ENCODE measurements at regions not wholly inside any gene's neighbourhood (a gene's known extent, or its start where the extent isn't known, plus 50 kb on each side); places are given as distances from the start of the nearest gene placed in this dataset.

- DNase-seq = no peak
Measured at GRCh38 chr4:136355970-136356369, 1176.3 kb downstream of the PCDH18 start.

- DNase-seq = no peak
Measured at GRCh38 chr4:136343340-136343739, 1189.0 kb downstream of the PCDH18 start.

DNA sequence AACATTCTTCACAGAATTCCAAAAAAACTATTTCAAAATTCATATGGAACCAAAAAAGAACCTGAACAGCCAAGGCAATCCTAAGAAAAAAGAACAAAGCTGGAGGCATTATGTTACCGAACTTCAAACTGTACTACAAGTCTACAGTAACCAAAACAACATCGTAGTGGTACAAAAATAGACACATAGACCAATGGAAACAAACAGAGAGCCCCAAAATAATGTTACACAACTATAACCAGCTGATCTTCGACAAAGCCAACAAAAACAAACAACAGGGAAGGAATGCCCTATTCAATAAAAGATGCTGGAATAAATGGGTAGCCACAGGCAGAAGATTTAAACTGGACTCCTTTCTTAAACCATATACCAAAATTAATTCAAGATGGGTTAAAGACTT is 1189.6 kb downstream of the PCDH18 start:
- no peak for DNase-seq

- peak; percentile 41 for DNase-seq
Measured at GRCh38 chr4:136337216-136337615, 1195.1 kb downstream of the PCDH18 start.

GRCh38 chr4:136336479-136336878 is 1195.8 kb downstream of the PCDH18 start:
- DNase-seq = peak; percentile 32

DNA sequence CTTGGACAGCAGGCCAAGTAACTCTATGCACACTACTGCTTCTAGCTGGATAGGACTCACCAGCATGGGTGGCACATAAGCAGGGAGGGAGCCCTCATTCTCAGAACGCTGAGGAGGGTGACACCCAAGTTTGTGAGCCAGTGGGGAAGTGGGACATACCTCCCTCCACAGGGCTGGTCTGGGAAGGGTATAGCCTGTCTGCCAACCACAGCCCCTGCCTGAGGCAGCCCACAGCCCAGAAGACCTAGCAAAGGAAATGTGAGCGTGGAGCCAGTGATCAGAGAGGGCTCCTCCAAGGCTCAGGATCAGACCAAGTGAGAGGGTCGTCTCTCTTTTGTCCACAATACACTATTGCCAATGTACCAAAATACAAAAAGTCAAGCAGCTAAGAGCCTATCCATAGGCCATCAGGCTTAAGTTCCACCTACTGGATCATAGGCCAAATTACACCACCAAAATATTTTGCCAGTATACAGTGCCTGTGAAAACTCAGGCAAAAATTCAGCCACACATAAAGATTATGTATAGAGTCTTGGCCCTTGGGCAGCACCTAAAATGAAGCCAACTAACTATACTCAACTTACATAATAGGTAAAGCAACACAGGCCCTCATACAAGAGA is 1203.1 kb downstream of the PCDH18 start:
- DNase-seq = peak; percentile 34

- no peak for DNase-seq
Measured at GRCh38 chr4:136328131-136328530, 1204.2 kb downstream of the PCDH18 start.

DNA sequence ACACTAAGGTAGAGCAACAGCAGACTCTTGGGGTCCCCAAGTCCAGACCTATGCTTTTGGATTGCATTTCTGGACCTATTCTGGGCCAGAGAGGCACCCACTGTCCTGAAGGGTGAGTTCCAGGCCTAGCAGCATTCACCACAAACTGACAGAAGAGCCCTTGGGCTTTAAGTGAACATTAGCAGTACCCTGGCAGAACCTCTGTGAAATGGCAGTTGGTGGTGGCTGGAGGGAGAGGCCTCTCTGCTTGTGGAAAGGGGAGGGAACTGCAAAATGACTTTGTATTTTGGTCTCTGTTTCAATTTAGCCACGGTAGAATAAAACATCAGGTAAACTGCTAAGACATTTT is 1211.9 kb downstream of the PCDH18 start:
- no peak for DNase-seq

DNA sequence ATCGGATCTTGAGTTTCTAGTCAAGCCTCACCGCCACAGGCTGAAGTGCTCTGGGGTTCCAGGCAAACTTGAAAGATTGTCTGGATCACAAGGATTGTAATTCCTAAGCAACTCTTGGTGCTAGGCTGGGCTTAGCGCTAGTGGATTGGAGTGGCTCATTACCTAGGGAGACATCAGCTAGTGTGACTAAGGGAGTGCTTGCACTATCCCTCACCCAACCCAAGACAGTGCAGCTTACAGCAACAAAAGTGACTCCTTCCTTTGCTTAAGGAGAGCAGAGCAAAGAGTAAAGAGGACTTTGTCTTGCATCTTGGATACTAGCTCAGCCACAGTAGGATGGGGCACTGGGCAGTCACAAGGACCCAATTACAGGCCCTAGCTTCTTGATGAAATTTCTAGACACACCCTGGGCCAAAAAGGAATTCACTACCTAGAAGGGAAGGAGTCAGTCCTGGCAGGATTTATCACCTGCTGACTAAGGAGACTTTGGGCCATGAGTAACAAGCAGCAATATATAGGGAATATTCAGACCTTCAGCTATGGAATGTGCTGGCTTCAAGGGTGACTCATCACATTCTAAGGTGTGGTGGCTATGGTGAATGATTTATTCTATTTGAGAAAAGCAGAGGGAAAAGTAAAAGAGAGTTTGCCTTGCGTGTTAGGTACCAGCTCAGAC is 1212.4 kb downstream of the PCDH18 start:
- peak; percentile 66 for DNase-seq

DNA sequence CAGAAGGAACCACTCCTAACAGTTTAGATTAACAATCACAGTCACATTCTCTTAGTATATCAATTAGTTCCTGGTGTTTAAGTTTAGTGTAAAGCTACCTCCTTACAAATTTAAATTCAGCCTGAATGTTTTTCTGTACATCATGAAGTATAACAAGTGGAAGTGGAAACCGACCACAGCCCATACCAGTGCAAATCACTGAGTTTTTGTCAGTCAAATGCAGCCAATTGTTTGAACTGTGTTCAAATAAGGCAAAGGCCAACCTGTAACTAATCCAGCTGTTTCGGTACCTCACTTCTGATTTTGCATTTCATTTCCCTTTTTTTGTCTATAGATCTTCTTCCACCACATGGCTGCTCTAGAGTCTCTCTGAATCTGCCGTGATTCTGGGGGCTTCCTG is 1215.3 kb downstream of the PCDH18 start:
- no peak for DNase-seq

GRCh38 chr4:136314686-136315085 is 1217.6 kb downstream of the PCDH18 start:
- no peak for DNase-seq

DNA sequence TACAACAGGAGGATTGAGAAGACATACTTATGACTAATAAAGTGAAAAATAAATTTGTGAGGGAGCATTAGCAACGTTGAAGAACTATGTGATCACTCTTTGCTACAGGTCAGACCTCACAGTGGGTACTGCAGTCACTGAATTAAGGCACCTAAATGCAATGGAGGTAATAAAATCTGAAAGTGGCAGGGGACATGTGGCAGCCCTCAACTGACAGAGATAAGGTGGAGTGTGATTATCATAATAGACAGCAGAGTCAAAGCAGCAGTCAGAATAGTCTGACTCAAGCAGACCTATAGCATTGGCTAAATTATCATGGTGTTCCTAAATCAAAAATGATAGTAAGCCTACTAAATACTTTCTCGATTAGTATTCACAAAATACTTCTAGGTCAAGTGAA is 1220.5 kb downstream of the PCDH18 start:
- DNase-seq = no peak

DNA sequence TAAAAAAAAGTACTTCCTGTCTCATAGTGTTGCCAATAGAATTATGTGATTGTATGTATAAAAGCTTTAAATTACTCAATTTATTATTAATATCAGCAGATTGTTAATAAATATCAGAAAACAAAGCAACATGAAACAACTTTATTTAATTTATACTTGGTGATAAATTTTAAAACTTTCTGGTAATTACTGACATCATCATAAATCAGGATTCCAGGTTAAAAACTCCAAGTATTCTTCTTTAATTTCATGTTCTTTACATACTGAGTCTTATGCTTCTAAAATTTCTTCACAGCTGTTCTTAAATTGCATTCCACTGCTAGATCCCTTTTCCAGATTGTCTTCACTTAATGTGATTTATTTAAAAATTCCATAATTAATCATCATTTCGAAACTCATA is 1224.5 kb downstream of the PCDH18 start:
- DNase-seq = no peak

GRCh38 chr4:136306361-136306760 is 1225.9 kb downstream of the PCDH18 start:
- no peak for DNase-seq

DNA sequence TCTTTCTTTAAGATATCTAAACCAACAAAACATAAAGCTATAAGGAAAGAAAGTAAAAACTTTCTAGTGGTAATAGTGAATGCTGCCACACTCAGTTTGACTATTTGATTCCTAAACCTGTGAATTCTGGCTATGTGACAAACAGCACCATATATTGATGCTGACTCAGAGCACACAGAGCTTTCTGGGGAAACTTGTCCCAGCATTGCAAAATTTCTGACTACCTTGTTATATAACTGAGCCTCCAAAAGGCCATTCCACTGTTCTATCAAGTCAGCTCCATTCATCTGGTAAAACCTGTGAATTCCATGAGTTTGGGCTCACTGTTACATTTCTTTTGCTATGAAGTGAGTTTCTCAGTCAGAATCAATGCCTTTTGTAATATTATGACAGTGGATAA is 1229.7 kb downstream of the PCDH18 start:
- no peak for DNase-seq

GRCh38 chr4:136301749-136302495 is 1230.4 kb downstream of the PCDH18 start:
- no peak for DNase-seq

GRCh38 chr4:136283977-136284376 is 1248.3 kb downstream of the PCDH18 start:
- DNase-seq = no peak

DNA sequence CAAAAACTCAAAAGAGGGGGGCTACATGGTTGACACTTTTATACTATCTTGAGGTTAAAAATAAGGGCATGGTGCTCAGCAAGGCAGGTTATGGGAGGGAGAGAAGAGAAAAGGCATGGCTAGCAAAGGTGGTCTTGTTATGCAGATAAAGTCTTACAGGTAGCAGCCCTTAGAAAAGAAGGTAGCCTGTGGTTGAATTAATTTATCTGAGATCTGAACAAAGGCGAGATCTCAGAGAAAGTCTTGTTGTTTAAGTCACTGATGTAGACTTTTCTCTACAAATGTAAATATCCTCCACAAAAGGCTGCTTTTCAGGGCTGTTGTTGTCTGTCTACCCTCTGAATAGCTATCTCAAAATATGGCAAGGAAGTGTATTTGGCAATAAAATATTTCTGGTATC is 1250.4 kb downstream of the PCDH18 start:
- no peak for DNase-seq

DNA sequence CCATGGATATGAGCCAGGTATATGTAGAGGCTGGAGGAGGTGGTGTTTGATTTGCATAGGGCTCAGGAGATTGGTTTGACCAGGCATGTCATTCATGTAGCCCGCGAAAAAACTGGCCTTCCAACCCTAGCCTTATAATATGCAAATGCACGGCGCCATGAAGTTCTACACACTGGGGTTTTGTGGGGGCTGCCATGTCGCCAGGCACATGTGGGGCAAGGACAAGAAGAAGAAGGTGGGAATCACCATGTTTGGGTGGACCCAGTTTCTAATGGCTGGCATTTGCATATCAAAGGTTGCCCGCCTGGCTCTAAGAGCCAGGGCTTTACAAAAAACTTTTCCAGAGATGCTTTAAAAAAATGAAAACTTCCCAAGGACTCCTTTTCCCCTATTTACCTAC is 1251.0 kb downstream of the PCDH18 start:
- DNase-seq = no peak

DNA sequence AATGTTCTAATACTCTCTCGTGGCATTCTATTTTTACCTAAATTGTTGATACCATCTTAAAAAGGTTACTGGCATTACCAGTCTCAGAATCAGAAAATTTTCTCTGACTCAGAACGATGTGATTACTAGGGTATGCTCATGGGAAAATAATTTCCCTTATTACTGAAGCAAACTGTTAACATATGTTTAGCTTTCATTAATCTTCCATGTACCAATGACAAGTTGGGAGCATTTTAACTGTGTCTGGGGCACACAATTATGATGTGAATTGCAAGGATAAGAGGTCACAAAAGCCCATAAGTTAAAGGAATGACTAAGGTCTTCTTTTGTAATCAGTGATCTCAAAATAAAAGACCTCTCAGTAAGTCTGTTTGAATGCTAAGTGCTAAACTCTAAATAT is 1254.6 kb downstream of the PCDH18 start:
- DNase-seq = no peak

GRCh38 chr4:136246876-136247275 is 1285.4 kb downstream of the PCDH18 start:
- DNase-seq = no peak

- no peak for DNase-seq
Measured at GRCh38 chr4:136241221-136241986, 1290.9 kb downstream of the PCDH18 start.

DNA sequence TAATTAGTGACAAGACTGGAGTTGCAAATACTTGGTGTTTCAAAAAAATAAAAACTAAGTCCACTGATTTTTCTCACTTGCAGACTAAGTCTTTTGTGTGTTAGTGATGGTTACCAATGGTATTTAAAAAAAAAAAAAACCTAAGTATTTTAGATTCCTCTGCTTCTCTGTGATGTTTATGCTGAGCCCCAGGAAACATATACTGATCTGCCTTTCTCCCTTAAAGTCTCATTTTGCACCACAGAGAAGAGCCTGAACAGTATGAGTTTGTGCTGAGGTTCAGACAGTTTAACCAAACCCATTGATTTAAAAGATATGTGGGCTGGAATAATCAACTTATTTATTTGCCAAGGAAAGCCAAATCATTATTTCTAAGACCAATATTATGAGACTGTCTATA is 1305.0 kb downstream of the PCDH18 start:
- DNase-seq = no peak

All from islet precursor cell (in vitro differentiated cells).